Activated CD4-positive, alpha-beta T cell treated with anti-CD3 and anti-CD28 coated beads, Interleukin-2, amount 50 U/mL, for 4 hours (primary cell): ENCODE measurements at regions not wholly inside any gene's neighbourhood (a gene's known extent, or its start where the extent isn't known, plus 50 kb on each side); places are given as distances from the start of the nearest gene placed in this dataset.

Experiments used
- DNase-seq, 2 experiments: peaks; one replicate each; pipeline ENCODE4 v3.0.0-alpha.2; 2020

- no peak for DNase-seq
Observed at GRCh38 chr10:1846032-1846431, 108.7 kb upstream of the ADARB2 start.

DNA sequence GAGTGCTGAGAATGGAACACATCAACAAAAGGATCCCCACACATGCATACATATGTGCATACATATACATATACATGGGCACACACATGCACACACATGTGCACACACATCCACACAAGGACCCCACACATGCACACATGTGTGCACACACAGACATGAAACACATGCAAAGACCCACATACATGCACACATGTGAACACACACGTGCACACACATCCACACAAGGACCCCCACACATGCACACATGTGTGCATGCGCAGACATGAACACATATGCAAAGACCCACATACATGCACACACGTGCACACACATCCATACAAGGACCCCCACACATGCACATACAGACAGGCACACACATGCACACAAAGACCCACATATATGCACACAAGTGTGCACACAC lies 104.4 kb upstream of the ADARB2 start:
- no peak for DNase-seq

GRCh38 chr10:1829712-1830111 lies 92.4 kb upstream of the ADARB2 start:
- DNase-seq: no peak

- DNase-seq: no peak
Observed at GRCh38 chr10:1824928-1825327, 87.6 kb upstream of the ADARB2 start.

- DNase-seq: no peak
Observed at GRCh38 chr10:1814556-1814955, 77.2 kb upstream of the ADARB2 start.

DNA sequence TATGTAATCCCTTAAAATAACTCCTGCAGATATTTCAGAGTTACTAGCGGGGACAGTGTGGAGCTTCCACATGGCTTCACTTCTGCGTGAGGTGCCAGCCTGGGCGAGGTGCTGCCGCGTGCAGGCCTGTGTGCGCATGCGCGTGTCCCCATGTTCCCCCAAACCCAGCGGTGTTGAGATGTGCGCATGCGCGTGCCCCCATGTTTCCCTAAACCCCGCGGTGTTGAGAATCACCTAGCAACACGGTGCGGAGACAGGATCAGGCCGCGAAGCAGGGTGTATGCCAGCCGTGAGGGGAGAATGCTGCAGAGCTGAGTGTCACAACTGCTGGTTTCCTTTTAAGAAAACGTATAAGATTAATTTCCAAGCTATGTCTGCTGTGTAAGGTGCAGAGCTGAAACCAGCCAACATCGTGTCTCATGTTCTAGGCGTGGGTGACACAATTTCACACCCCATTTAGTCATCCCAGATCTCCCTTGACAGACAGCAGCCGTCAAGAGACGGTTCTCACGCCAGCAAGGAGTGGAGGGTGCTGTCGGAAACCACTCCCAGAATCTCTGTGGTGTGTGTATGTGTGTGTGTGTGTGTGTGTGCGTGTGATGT lies 71.9 kb upstream of the ADARB2 start:
- DNase-seq: no peak

DNA sequence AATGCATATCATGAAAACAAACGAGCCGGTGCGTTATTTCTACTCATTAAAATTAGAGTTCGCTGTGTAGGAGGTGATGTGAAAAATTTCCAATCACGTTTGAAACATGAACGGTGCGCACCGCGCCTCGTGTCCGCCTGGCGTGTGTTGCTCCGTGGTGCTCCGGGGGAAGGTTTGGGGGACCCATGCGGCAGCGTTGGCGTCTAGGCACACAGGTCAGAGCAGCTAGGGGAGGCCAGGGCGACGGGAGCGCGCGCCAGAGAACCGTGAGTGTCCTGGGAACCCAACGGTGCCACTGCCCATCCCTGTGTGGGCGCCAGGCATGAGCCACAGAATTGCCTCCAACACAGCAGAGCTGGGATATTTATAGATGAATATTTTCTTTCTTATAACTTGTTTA lies 70.6 kb upstream of the ADARB2 start:
- DNase-seq: no peak

DNA sequence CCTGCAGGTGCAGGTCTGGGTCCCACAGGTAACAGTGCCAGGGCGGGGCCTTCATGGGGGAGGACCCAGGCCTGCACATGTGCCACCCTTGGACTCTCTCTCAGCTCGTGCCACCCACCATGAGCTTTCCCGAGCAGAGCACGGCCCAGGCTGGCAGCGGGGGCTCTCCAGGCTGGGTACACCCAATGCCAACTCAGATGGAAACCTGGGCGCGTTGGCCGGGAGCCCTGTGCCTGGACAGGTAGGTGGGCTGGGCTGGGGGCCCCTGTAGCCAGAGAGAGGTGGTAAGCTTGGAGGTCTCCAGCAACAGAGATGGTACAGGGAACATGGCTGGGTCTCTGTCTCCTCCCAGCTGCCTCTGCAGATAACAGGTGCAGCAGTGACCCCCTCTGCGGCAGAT lies 69.9 kb upstream of the ADARB2 start:
- DNase-seq: no peak

GRCh38 chr10:1802413-1802812 lies 65.1 kb upstream of the ADARB2 start:
- DNase-seq: no peak

DNA sequence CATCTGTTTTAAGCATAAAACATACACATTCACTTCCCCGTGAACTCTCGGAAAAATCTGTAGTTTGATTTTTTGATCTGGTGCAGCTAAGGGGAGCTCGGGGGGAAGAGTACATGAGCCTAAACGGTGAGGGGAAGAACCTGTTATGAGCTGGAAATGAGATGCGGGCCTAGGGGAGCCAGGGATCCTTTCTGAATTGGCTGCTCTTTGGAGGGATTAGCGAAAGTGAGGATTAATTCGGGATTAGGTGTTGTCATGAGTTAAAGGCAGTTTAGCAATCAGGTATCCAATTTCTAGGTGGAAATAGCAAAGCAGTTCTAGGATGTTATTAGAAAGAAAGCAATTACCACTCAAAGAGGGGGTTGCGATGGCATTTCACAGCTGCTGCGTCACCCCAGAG lies 51.1 kb upstream of the ADARB2 start:
- no peak for DNase-seq
